MCF 10A (cell line): ENCODE measurements at regions not wholly inside any gene's neighbourhood (a gene's known extent, or its start where the extent isn't known, plus 50 kb on each side); places are given as distances from the start of the nearest gene placed in this dataset.

Source experiments
- BruUV-seq: library from RNA; stranded (reverse); fragments of 400-500 nt; replicated peaks from 2 replicates; lab custom pipeline; 2021; lab: Mats Ljungman, UMichigan
- CTCF ChIA-PET: fragments of 300-600 bp; sonication (Branson Sonifier 250); formaldehyde crosslinking; extraction: SDS; loops from one replicate; lab custom pipeline; 2021; ENCODE audit warnings: antibody characterized with exemption, inconsistent platforms; lab: Yijun Ruan, JAX
- POLR2A ChIA-PET: fragments of 300-600, 350-650 bp; sonication (Branson Sonifier 250); formaldehyde crosslinking; extraction: SDS; loops from one replicate; lab custom pipeline; 2020; ENCODE audit warnings: antibody characterized with exemption, inconsistent platforms; lab: Yijun Ruan, JAX
- DNase-seq: peaks from one replicate; pipeline ENCODE4 v3.0.0-alpha.2; 2018; ENCODE audit not compliant: unreplicated experiment
- H3K27ac Mint-ChIP-seq: one replicate; pipeline ENCODE4 v1.8.0; 2022; ENCODE audit warnings: mild to moderate bottlenecking, low read depth, mixed read lengths; ENCODE audit not compliant: unreplicated experiment
- H3K27me3 Mint-ChIP-seq: one replicate; pipeline ENCODE4 v1.8.0; 2022; ENCODE audit warnings: mixed read lengths; ENCODE audit not compliant: insufficient read depth, unreplicated experiment
- H3K36me3 Mint-ChIP-seq: one replicate; pipeline ENCODE4 v1.8.0; 2022; ENCODE audit warnings: mild to moderate bottlenecking, moderate library complexity, mixed read lengths; ENCODE audit not compliant: insufficient read depth, unreplicated experiment
- H3K4me1 Mint-ChIP-seq: one replicate; pipeline ENCODE4 v1.8.0; 2022; ENCODE audit warnings: mixed read lengths; ENCODE audit not compliant: insufficient read depth, unreplicated experiment
- H3K4me3 Mint-ChIP-seq: one replicate; pipeline ENCODE4 v1.8.0; 2022; ENCODE audit warnings: mild to moderate bottlenecking, moderate library complexity, mixed read lengths; ENCODE audit not compliant: unreplicated experiment
- H3K9me3 Mint-ChIP-seq: one replicate; pipeline ENCODE4 v1.8.0; 2022; ENCODE audit warnings: mixed read lengths; ENCODE audit not compliant: unreplicated experiment
- CTCF ChIP-seq: fragments of 200-600 bp; IDR thresholded peaks from one replicate; pipeline ENCODE4 v1.8.0; 2022; ENCODE audit warnings: antibody characterized with exemption, mild to moderate bottlenecking; ENCODE audit not compliant: unreplicated experiment
- intact Hi-C: fragments of 100-400 bp; cut with micrococcal nuclease; formaldehyde crosslinking; loops from 2 replicates; pipeline ENCODE4 v1.14.1; 2022

- peak; percentile 90 for DNase-seq
- H3K27ac Mint-ChIP-seq, result peak overlapping the region; percentile 17
- ChIA-PET POLR2A (interaction anchor here (1.4 kb wide), 1 partner anchor 352 kb away, joined by 3 read pairs; no protein-coding TSS in a partner anchor), CTCF (no interaction called here)
- intact Hi-C loops, result loop anchor here (10.0 kb wide), 1 partner anchor 348 kb away; no protein-coding TSS in a partner anchor
- peaks cover 21% of the 10 kb centered on the region for H3K4me1 Mint-ChIP-seq
- H3K4me3 Mint-ChIP-seq, result no peak overlapping the region
- TF ChIP-seq CTCF, result no peak
- no peaks in the 10 kb centered on the region for H3K27me3 Mint-ChIP-seq
- no peaks in the 10 kb centered on the region for H3K36me3 Mint-ChIP-seq
- H3K9me3 Mint-ChIP-seq, result peaks cover 6% of the 10 kb centered on the region
- BruUV-seq, result no TSS peak
Observed at GRCh38 chr1:175822580-175822979, 79.2 kb upstream of the TNR start.

- peak; percentile 56 for DNase-seq
- BruUV-seq, result no TSS peak
Observed at GRCh38 chr1:175820456-175821025, 77.1 kb upstream of the TNR start.

GRCh38 chr1:175818929-175819328 lies 75.5 kb upstream of the TNR start:
- ChIA-PET CTCF (interaction anchor here (0.6 to 2.6 kb wide), 4 partner anchors 10 to 74 kb away, joined by 3 to 12 read pairs (median 3); no protein-coding TSS in a partner anchor), POLR2A (interaction anchor here (0.6 to 0.8 kb wide), 3 partner anchors 22 to 309 kb away, joined by 3 read pairs; no protein-coding TSS in a partner anchor)
- no peak overlapping the region for H3K4me3 Mint-ChIP-seq
- no peaks in the 10 kb centered on the region for H3K36me3 Mint-ChIP-seq
- no peak for TF ChIP-seq CTCF
- DNase-seq, result no peak
- intact Hi-C loops, result no loop called here
- BruUV-seq, result no TSS peak
- H3K4me1 Mint-ChIP-seq, result peaks cover 21% of the 10 kb centered on the region
- no peaks in the 10 kb centered on the region for H3K27me3 Mint-ChIP-seq
- H3K9me3 Mint-ChIP-seq, result peaks cover 6% of the 10 kb centered on the region
- no peak overlapping the region for H3K27ac Mint-ChIP-seq

More at GRCh38 chr1:175820456-175821025, 77.1 kb upstream of the TNR start:
- no peaks in the 10 kb centered on the region for H3K36me3 Mint-ChIP-seq
- ChIA-PET POLR2A (no interaction called here), CTCF (interaction anchor here (0.5 kb wide), 1 partner anchor 315 kb away, joined by 3 read pairs; no protein-coding TSS in a partner anchor)
- H3K4me1 Mint-ChIP-seq, result peaks cover 21% of the 10 kb centered on the region
- H3K4me3 Mint-ChIP-seq, result no peak overlapping the region
- H3K27me3 Mint-ChIP-seq, result no peaks in the 10 kb centered on the region
- H3K9me3 Mint-ChIP-seq, result peaks cover 6% of the 10 kb centered on the region
- H3K27ac Mint-ChIP-seq, result no peak overlapping the region
- intact Hi-C loops, result loop anchor here (10.0 kb wide), 1 partner anchor 346 kb away; no protein-coding TSS in a partner anchor
- TF ChIP-seq CTCF, result no peak

DNA sequence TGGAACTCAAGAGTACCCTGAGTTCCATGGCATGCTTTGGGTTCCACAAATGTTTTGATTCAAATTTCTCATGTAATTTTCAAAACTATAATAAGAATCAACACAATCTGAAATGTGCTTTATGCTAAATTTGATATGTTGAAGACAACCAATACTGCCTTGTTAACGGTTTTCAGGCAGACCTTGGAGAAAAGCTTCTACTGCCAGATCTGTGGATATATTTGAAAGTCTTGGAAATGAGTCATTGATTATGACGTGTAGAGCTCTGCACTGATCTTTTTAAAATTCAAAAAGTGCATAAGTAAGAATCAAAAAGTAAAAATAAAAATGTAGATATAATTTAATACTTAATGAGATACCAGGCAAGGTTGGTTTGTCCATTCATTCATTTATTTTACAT lies 74.0 kb upstream of the TNR start:
- TF ChIP-seq CTCF, result no peak
- POLR2A ChIA-PET, result interaction anchor here (0.7 to 1.0 kb wide), 3 partner anchors 11 to 193 kb away, joined by 3 read pairs; no protein-coding TSS in a partner anchor
- Mint-ChIP-seq H3K4me1 (peaks cover 12% of the 10 kb centered on the region), H3K9me3 (peaks cover 6% of the 10 kb centered on the region), H3K27ac (no peak overlapping the region), H3K4me3 (no peak overlapping the region), H3K27me3 (no peaks in the 10 kb centered on the region), H3K36me3 (no peaks in the 10 kb centered on the region)
- BruUV-seq, result no TSS peak
- CTCF ChIA-PET, result interaction anchor here (0.6 to 2.6 kb wide), 3 partner anchors 10 to 73 kb away, joined by 3 to 12 read pairs (median 3); no protein-coding TSS in a partner anchor
- no peak for DNase-seq
- intact Hi-C loops, result no loop called here
